DOHH2 (cell line): ENCODE measurements at regions not wholly inside any gene's neighbourhood (a gene's known extent, or its start where the extent isn't known, plus 50 kb on each side); places are given as distances from the start of the nearest gene placed in this dataset.

ENCODE experiments used
- CTCF ChIP-seq: fragments of 200-600 bp; sonication (generic); IDR thresholded peaks from one replicate; pipeline ENCODE4 v1.5.1; 2014; ENCODE audit warnings: antibody characterized with exemption, mild to moderate bottlenecking, low read depth, low read length; ENCODE audit not compliant: poor library complexity, severe bottlenecking
- EZH2phosphoT487 ChIP-seq: fragments of 200-600 bp; sonication (generic); IDR thresholded peaks from 2 replicates; pipeline ENCODE4 v1.6.1; 2017; ENCODE audit warnings: borderline replicate concordance, mild to moderate bottlenecking, antibody characterized with exemption, low read length, moderate library complexity, mixed read lengths

GRCh38 chr12:9381619-9382018 is 173.4 kb upstream of the PZP start:
- TF ChIP-seq EZH2phosphoT487 (no peak), CTCF (no peak)
